HG03432 (cell line): ENCODE measurements at regions not wholly inside any gene's neighbourhood (a gene's known extent, or its start where the extent isn't known, plus 50 kb on each side); places are given as distances from the start of the nearest gene placed in this dataset.
"Not testable (repeated sequence)": the region's sequence is repeated elsewhere in the genome, so short reads cannot be mapped to it uniquely, and the experiment has no call there.

Experiments
- ATAC-seq: cut with Tn5 transposase; IDR thresholded peaks from one replicate; pipeline ENCODE4 v1.9.1; 2021; ENCODE audit warnings: mild to moderate bottlenecking, moderate library complexity; ENCODE audit not compliant: unreplicated experiment

- peak; percentile 96 for ATAC-seq
These were observed 112.6 kb downstream of the LRIG2 start for GRCh38 chr1:113185463-113186104.

- no peak for ATAC-seq
These were observed 117.1 kb downstream of the LRIG2 start for GRCh38 chr1:113190078-113190477.

- ATAC-seq = no peak
These were observed 117.9 kb downstream of the LRIG2 start for GRCh38 chr1:113190930-113191329.

- ATAC-seq = peak; percentile 85
These were observed 118.6 kb downstream of the LRIG2 start for GRCh38 chr1:113191579-113192076.

- ATAC-seq = peak; percentile 24
These were observed 119.2 kb downstream of the LRIG2 start for GRCh38 chr1:113192242-113192641.

- ATAC-seq = no peak
These were observed 120.0 kb downstream of the LRIG2 start for GRCh38 chr1:113192980-113193379.

- ATAC-seq = no peak
These were observed 122.1 kb downstream of the LRIG2 start for GRCh38 chr1:113194846-113195830.

- ATAC-seq = no peak
These were observed 124.8 kb downstream of the LRIG2 start for GRCh38 chr1:113197719-113198330.

GRCh38 chr1:113198806-113199205, 125.8 kb downstream of the LRIG2 start:
- ATAC-seq = no peak

GRCh38 chr1:113199760-113200455, 126.9 kb downstream of the LRIG2 start:
- ATAC-seq = no peak

- ATAC-seq = no peak
These were observed 128.6 kb downstream of the LRIG2 start for GRCh38 chr1:113201560-113201959.

GRCh38 chr1:113205980-113206766, 133.2 kb downstream of the LRIG2 start:
- no peak for ATAC-seq

- ATAC-seq = no peak
These were observed 134.0 kb downstream of the LRIG2 start for GRCh38 chr1:113207019-113207418.

GRCh38 chr1:113207457-113207856, 134.5 kb downstream of the LRIG2 start:
- ATAC-seq = no peak

- not testable (repeated sequence) for ATAC-seq
These were observed 135.4 kb downstream of the LRIG2 start for GRCh38 chr1:113208425-113208824.

GRCh38 chr1:113210248-113210647, 137.2 kb downstream of the LRIG2 start:
- ATAC-seq = no peak

- no peak for ATAC-seq
These were observed 138.5 kb downstream of the LRIG2 start for GRCh38 chr1:113211467-113211866.

- ATAC-seq = no peak
These were observed 142.0 kb downstream of the LRIG2 start for GRCh38 chr1:113215015-113215414.

GRCh38 chr1:113216664-113217063, 143.7 kb downstream of the LRIG2 start:
- ATAC-seq = no peak
